ENCODE measurements at regions not wholly inside any gene's neighbourhood (a gene's known extent, or its start where the extent isn't known, plus 50 kb on each side); places are given as distances from the start of the nearest gene placed in this dataset.

DNA sequence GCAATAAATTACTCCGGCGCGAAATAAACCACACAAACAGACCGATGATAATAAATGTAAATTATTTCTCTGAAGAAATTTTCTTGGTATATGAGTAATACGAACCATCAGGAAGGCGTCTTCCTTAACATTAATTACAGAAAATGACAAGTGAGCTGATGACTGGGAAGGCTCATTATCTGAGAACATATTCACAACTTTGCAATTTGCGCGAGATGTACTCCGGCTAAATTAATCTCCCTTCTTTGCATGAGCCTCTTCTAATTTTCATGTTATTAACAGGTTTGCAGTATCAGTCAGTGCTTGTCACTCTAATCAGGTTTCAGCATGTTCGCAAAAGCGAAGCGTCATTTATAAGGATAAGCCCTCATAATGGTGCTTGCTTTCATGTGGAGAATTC lies 218.9 kb upstream of the MVB12B start:
- Mint-ChIP-seq H3K4me1 (no peaks in the 10 kb centered on the region), H3K9me3 (ENCODE audit: insufficient read depth) (no peaks in the 10 kb centered on the region), H3K27me3 (peaks cover 54% of the 10 kb centered on the region), H3K4me3 (no peak overlapping the region), H3K27ac (no peak overlapping the region)
- Histone ChIP-seq H3K9me3 (ENCODE audit: control extremely low read depth in 1 of 3, control insufficient read depth in 2 of 3, insufficient read depth in 1 of 3, low read length in 2 of 3) (no peaks in the 10 kb centered on the region), H3K4me3 (ENCODE audit: control extremely low read depth in 1 of 5, extremely low read depth in 1 of 5, insufficient read depth in 1 of 5, low read depth in 2 of 5, low read length in 4 of 5) (no peak overlapping the region), H3K9ac (ENCODE audit: low read length) (no peak overlapping the region), H3K36me3 (replicated peaks in 1 of 2; ENCODE audit: control extremely low read depth in 1 of 2, control insufficient read depth in 1 of 2, extremely low read depth in 1 of 2, insufficient read depth in 2 of 2, low read length in 1 of 2) (no peaks in the 10 kb centered on the region), H4K20me1 (ENCODE audit: control insufficient read depth, insufficient read depth, low read length, poor library complexity, severe bottlenecking) (no peaks in the 10 kb centered on the region), H3K4me1 (ENCODE audit: control insufficient read depth in 2 of 2, insufficient read depth in 2 of 2, low read length in 2 of 2) (no peaks in the 10 kb centered on the region), H3K4me2 (replicated peaks; ENCODE audit: low read depth, low read length, poor library complexity, severe bottlenecking) (no peak overlapping the region), H3K79me2 (ENCODE audit: control insufficient read depth, insufficient read depth, low read length) (no peaks in the 10 kb centered on the region), H2AFZ (ENCODE audit: insufficient read depth, low read depth, low read length, poor library complexity, severe bottlenecking) (no peak overlapping the region), H3K27ac (ENCODE audit: low read length in 2 of 2) (no peak overlapping the region), H3K27me3 (replicated peaks in 1 of 4; ENCODE audit: control extremely low read depth in 1 of 4, control insufficient read depth in 3 of 4, insufficient read depth in 4 of 4, low read length in 3 of 4) (peaks cover 0 to 2% (median 0%) of the 10 kb centered on the region in 4 experiments)
- TF ChIP-seq, protein P1, sequence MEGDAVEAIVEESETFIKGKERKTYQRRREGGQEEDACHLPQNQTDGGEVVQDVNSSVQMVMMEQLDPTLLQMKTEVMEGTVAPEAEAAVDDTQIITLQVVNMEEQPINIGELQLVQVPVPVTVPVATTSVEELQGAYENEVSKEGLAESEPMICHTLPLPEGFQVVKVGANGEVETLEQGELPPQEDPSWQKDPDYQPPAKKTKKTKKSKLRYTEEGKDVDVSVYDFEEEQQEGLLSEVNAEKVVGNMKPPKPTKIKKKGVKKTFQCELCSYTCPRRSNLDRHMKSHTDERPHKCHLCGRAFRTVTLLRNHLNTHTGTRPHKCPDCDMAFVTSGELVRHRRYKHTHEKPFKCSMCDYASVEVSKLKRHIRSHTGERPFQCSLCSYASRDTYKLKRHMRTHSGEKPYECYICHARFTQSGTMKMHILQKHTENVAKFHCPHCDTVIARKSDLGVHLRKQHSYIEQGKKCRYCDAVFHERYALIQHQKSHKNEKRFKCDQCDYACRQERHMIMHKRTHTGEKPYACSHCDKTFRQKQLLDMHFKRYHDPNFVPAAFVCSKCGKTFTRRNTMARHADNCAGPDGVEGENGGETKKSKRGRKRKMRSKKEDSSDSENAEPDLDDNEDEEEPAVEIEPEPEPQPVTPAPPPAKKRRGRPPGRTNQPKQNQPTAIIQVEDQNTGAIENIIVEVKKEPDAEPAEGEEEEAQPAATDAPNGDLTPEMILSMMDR (IDR thresholded peaks at IDR 0.05) = no peak
- no peak for TF ChIP-seq EZH2 (IDR thresholded peaks at IDR 0.05; ENCODE audit: borderline replicate concordance, insufficient read depth, low read depth, low read length, poor library complexity, severe bottlenecking)
- ChIA-PET CTCF (no interaction called here), POLR2A (no interaction called here)
- intact Hi-C loops (cut with micrococcal nuclease) = no loop called here
- ATAC-seq (ENCODE audit: low read depth) (no peak), DNase-seq (no peak)
- WGBS (ENCODE audit: insufficient coverage) = 97% methylated on average over 5 of the region's 12 CpGs

DNA sequence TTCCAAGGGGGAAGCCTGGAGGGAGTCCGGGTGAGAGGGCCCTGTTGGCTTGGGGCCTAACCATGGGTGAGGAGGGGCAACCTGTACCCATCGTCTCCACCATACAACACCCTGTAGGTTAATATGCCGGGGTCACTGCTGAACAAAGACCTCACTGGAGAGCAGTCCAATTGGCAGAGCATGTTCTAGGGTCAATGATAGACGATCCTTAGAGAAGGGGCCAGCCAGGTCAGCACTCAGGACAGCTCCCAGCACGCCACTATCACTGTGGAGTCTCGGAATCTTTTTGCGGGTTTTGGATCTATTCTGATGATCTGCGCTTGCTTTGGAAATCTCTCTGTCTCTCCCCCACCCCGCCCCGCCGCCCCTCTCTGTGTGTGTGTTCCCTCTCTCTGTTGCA lies 218.4 kb upstream of the MVB12B start:
- TF ChIP-seq EZH2 (IDR thresholded peaks at IDR 0.05; ENCODE audit: borderline replicate concordance, insufficient read depth, low read depth, low read length, poor library complexity, severe bottlenecking) = no peak
- TF ChIP-seq, protein P1 (IDR thresholded peaks at IDR 0.05) = no peak

More for the DNA sequence above, 218.4 kb upstream of the MVB12B start:
- Histone ChIP-seq H3K79me2 (ENCODE audit: control insufficient read depth, insufficient read depth, low read length) (no peaks in the 10 kb centered on the region), H3K9me3 (ENCODE audit: control extremely low read depth in 1 of 3, control insufficient read depth in 2 of 3, insufficient read depth in 1 of 3, low read length in 2 of 3) (no peaks in the 10 kb centered on the region), H3K36me3 (replicated peaks in 1 of 2; ENCODE audit: control extremely low read depth in 1 of 2, control insufficient read depth in 1 of 2, extremely low read depth in 1 of 2, insufficient read depth in 2 of 2, low read length in 1 of 2) (no peaks in the 10 kb centered on the region), H3K4me2 (replicated peaks; ENCODE audit: low read depth, low read length, poor library complexity, severe bottlenecking) (no peak overlapping the region), H2AFZ (ENCODE audit: insufficient read depth, low read depth, low read length, poor library complexity, severe bottlenecking) (no peak overlapping the region), H3K4me1 (ENCODE audit: control insufficient read depth in 2 of 2, insufficient read depth in 2 of 2, low read length in 2 of 2) (no peaks in the 10 kb centered on the region), H3K27me3 (replicated peaks in 1 of 4; ENCODE audit: control extremely low read depth in 1 of 4, control insufficient read depth in 3 of 4, insufficient read depth in 4 of 4, low read length in 3 of 4) (peaks cover 0 to 2% (median 0%) of the 10 kb centered on the region in 4 experiments), H3K9ac (ENCODE audit: low read length) (no peak overlapping the region), H3K4me3 (ENCODE audit: control extremely low read depth in 1 of 5, extremely low read depth in 1 of 5, insufficient read depth in 1 of 5, low read depth in 2 of 5, low read length in 4 of 5) (no peak overlapping the region), H3K27ac (ENCODE audit: low read length in 2 of 2) (no peak overlapping the region), H4K20me1 (ENCODE audit: control insufficient read depth, insufficient read depth, low read length, poor library complexity, severe bottlenecking) (no peaks in the 10 kb centered on the region)
- peaks cover 55% of the 10 kb centered on the region for H3K27me3 Mint-ChIP-seq
- H3K9me3 Mint-ChIP-seq (ENCODE audit: insufficient read depth) = no peaks in the 10 kb centered on the region
- H3K27ac Mint-ChIP-seq = no peak overlapping the region
- H3K4me3 Mint-ChIP-seq = no peak overlapping the region
- 56% methylated on average over 8 of the region's 11 CpGs for WGBS (ENCODE audit: insufficient coverage)
- ChIA-PET CTCF (no interaction called here), POLR2A (no interaction called here)
- intact Hi-C loops (cut with micrococcal nuclease) = no loop called here
- H3K4me1 Mint-ChIP-seq = no peaks in the 10 kb centered on the region
- ATAC-seq (ENCODE audit: low read depth) = no peak
- DNase-seq = no peak
